H1 (cell line): ENCODE measurements at regions not wholly inside any gene's neighbourhood (a gene's known extent, or its start where the extent isn't known, plus 50 kb on each side); places are given as distances from the start of the nearest gene placed in this dataset.

Experiments used
- CHD2 ChIP-seq: IDR thresholded peaks from 2 replicates; pipeline ENCODE4 v1.6.1; 2012; ENCODE audit warnings: low read length, improper control_type of control experiment
- POU5F1 ChIP-seq: IDR thresholded peaks from 2 replicates; pipeline ENCODE4 v1.6.1; 2011; ENCODE audit warnings: low read depth, mild to moderate bottlenecking, low read length, moderate library complexity
- RNF2 ChIP-seq: fragments of 200-900, 300-1000 bp; sonication (generic); IDR thresholded peaks from 2 replicates; pipeline ENCODE4 v1.7.1; 2016; ENCODE audit warnings: borderline replicate concordance, low read depth, mild to moderate bottlenecking, antibody characterized with exemption, low read length; ENCODE audit not compliant: poor library complexity, severe bottlenecking; ENCODE audit errors: missing control alignments
- TEAD4 ChIP-seq: IDR thresholded peaks from 2 replicates; pipeline ENCODE4 v1.6.1; 2012; ENCODE audit warnings: low read depth, low read length, inconsistent platforms, mixed read lengths
- YY1 ChIP-seq: IDR thresholded peaks from 2 replicates; pipeline ENCODE4 v1.6.1; 2011; ENCODE audit warnings: low read depth, mild to moderate bottlenecking, low read length

GRCh38 chr13:109427148-109427547 lies 359.2 kb downstream of the IRS2 start (continued):
- TF ChIP-seq RNF2 (no peak), TEAD4 (no peak), YY1 (no peak), CHD2 (no peak), POU5F1 (no peak)
- TF ChIP-seq, all 59 proteins: peak for 0
